ENCODE measurements at regions not wholly inside any gene's neighbourhood (a gene's known extent, or its start where the extent isn't known, plus 50 kb on each side); places are given as distances from the start of the nearest gene placed in this dataset.
A peak's percentile ranks its signal among the peaks of the same experiment; 100 is the strongest.

GRCh38 chr9:82761956-82762355 lies 301.0 kb downstream of the RASEF start:
- CTCF ChIA-PET, result no interaction called here
- Mint-ChIP-seq H3K4me3 (no peak overlapping the region), H3K27ac (no peak overlapping the region), H3K4me1 (peaks cover 2% of the 10 kb centered on the region), H3K27me3 (no peaks in the 10 kb centered on the region), H3K9me3 (ENCODE audit: insufficient read depth) (peaks cover 2% of the 10 kb centered on the region)
- Histone ChIP-seq H3K36me3 (replicated peaks in 1 of 2; ENCODE audit: control extremely low read depth in 1 of 2, control insufficient read depth in 1 of 2, extremely low read depth in 1 of 2, insufficient read depth in 2 of 2, low read length in 1 of 2) (no peaks in the 10 kb centered on the region), H2AFZ (ENCODE audit: insufficient read depth, low read depth, low read length, poor library complexity, severe bottlenecking) (no peak overlapping the region), H3K27ac (ENCODE audit: low read length in 2 of 2) (no peak overlapping the region), H3K9me3 (ENCODE audit: control extremely low read depth in 1 of 3, control insufficient read depth in 2 of 3, insufficient read depth in 1 of 3, low read length in 2 of 3) (no peaks in the 10 kb centered on the region), H3K4me2 (replicated peaks; ENCODE audit: low read depth, low read length, poor library complexity, severe bottlenecking) (no peak overlapping the region), H3K4me1 (ENCODE audit: control insufficient read depth in 2 of 2, insufficient read depth in 2 of 2, low read length in 2 of 2) (no peaks in the 10 kb centered on the region), H3K27me3 (replicated peaks in 1 of 4; ENCODE audit: control extremely low read depth in 1 of 4, control insufficient read depth in 3 of 4, insufficient read depth in 4 of 4, low read length in 3 of 4) (no peaks in the 10 kb centered on the region), H3K9ac (ENCODE audit: low read length) (no peak overlapping the region), H3K79me2 (ENCODE audit: control insufficient read depth, insufficient read depth, low read length) (no peaks in the 10 kb centered on the region), H3K4me3 (ENCODE audit: control extremely low read depth in 1 of 5, extremely low read depth in 1 of 5, insufficient read depth in 1 of 5, low read depth in 2 of 5, low read length in 4 of 5) (no peak overlapping the region), H4K20me1 (ENCODE audit: control insufficient read depth, insufficient read depth, low read length, poor library complexity, severe bottlenecking) (no peaks in the 10 kb centered on the region)
- intact Hi-C loops (cut with micrococcal nuclease), result no loop called here
- TF ChIP-seq CTCF (IDR thresholded peaks at IDR 0.05), result no peak
- TF ChIP-seq EZH2 (IDR thresholded peaks at IDR 0.05; ENCODE audit: borderline replicate concordance, insufficient read depth, low read depth, low read length, poor library complexity, severe bottlenecking), result no peak
- ATAC-seq (ENCODE audit: low read depth), result no peak
- WGBS (ENCODE audit: insufficient coverage), result 85% methylated on average over 3 of the region's 3 CpGs
- DNase-seq, result no peak
- POLR2A ChIA-PET, result no interaction called here

GRCh38 chr9:82763656-82764055 lies 299.3 kb downstream of the RASEF start:
- H3K4me3 ChIP-seq (ENCODE audit: control extremely low read depth in 1 of 5, extremely low read depth in 1 of 5, insufficient read depth in 1 of 5, low read depth in 2 of 5, low read length in 4 of 5), result no peak overlapping the region
- no peak overlapping the region for H3K27ac ChIP-seq (ENCODE audit: low read length in 2 of 2)
- ChIA-PET POLR2A (no interaction called here), CTCF (no interaction called here)
- H3K4me1 Mint-ChIP-seq, result peaks cover 2% of the 10 kb centered on the region
- H4K20me1 ChIP-seq (ENCODE audit: control insufficient read depth, insufficient read depth, low read length, poor library complexity, severe bottlenecking), result no peaks in the 10 kb centered on the region
- 6% methylated on average over 2 of the region's 3 CpGs for whole genome bisulfite sequencing (ENCODE audit: insufficient coverage)
- H3K79me2 ChIP-seq (ENCODE audit: control insufficient read depth, insufficient read depth, low read length), result no peaks in the 10 kb centered on the region
- no peaks in the 10 kb centered on the region for H3K27me3 ChIP-seq (replicated peaks in 1 of 4; ENCODE audit: control extremely low read depth in 1 of 4, control insufficient read depth in 3 of 4, insufficient read depth in 4 of 4, low read length in 3 of 4)
- H3K27me3 Mint-ChIP-seq, result no peaks in the 10 kb centered on the region
- DNase-seq (peak; percentile 5), ATAC-seq (ENCODE audit: low read depth) (no peak)
- no peak for TF ChIP-seq EZH2 (IDR thresholded peaks at IDR 0.05; ENCODE audit: borderline replicate concordance, insufficient read depth, low read depth, low read length, poor library complexity, severe bottlenecking)
- TF ChIP-seq CTCF (IDR thresholded peaks at IDR 0.05), result no peak
- no peaks in the 10 kb centered on the region for H3K9me3 Mint-ChIP-seq (ENCODE audit: insufficient read depth)
- no peaks in the 10 kb centered on the region for H3K9me3 ChIP-seq (ENCODE audit: control extremely low read depth in 1 of 3, control insufficient read depth in 2 of 3, insufficient read depth in 1 of 3, low read length in 2 of 3)
- H3K4me3 Mint-ChIP-seq, result no peak overlapping the region
- no peaks in the 10 kb centered on the region for H3K4me1 ChIP-seq (ENCODE audit: control insufficient read depth in 2 of 2, insufficient read depth in 2 of 2, low read length in 2 of 2)
- no peak overlapping the region for H3K9ac ChIP-seq (ENCODE audit: low read length)
- H3K4me2 ChIP-seq (replicated peaks; ENCODE audit: low read depth, low read length, poor library complexity, severe bottlenecking), result no peak overlapping the region
- intact Hi-C loops (cut with micrococcal nuclease), result no loop called here
- H3K27ac Mint-ChIP-seq, result no peak overlapping the region
- H3K36me3 ChIP-seq (replicated peaks in 1 of 2; ENCODE audit: control extremely low read depth in 1 of 2, control insufficient read depth in 1 of 2, extremely low read depth in 1 of 2, insufficient read depth in 2 of 2, low read length in 1 of 2), result no peaks in the 10 kb centered on the region
- no peak overlapping the region for H2AFZ ChIP-seq (ENCODE audit: insufficient read depth, low read depth, low read length, poor library complexity, severe bottlenecking)
